IMR-90 (cell line): ENCODE measurements at regions not wholly inside any gene's neighbourhood (a gene's known extent, or its start where the extent isn't known, plus 50 kb on each side); places are given as distances from the start of the nearest gene placed in this dataset.

Experiments used
- ATAC-seq: fragments of 200-7000 bp; cut with Tn5 transposase; 2 replicates; pipeline ENCODE4 v1.9.1; 2020; ENCODE audit warnings: low read depth, mild to moderate bottlenecking, moderate library complexity
- BruUV-seq: library from RNA; stranded (reverse); fragments of 400-500 nt; replicated peaks from 2 replicates; lab custom pipeline; 2021; lab: Mats Ljungman, UMichigan
- CTCF ChIA-PET: fragments of 300-600 bp; formaldehyde crosslinking; extraction: SDS; loops from one replicate; lab custom pipeline; 2021; ENCODE audit warnings: antibody characterized with exemption; lab: Yijun Ruan, JAX
- POLR2A ChIA-PET: fragments of 300-600 bp; sonication (Branson Sonifier 250); formaldehyde crosslinking; loops from one replicate; lab custom pipeline; 2022; ENCODE audit warnings: antibody characterized with exemption; ENCODE audit not compliant: unreplicated experiment; lab: Charles Lee
- DNase-seq: peaks from one replicate; pipeline ENCODE4 v3.0.0; 2013
- H2AFZ ChIP-seq: replicated peaks from 2 replicates; pipeline ENCODE3; 2013; ENCODE audit warnings: low read length, mild to moderate bottlenecking; ENCODE audit not compliant: poor library complexity
- H2AK5ac ChIP-seq: 2 replicates; pipeline ENCODE4 v1.6.1; 2013; ENCODE audit warnings: low read depth, low read length, inconsistent platforms
- H2AK9ac ChIP-seq: replicated peaks from 2 replicates; pipeline ENCODE3; 2013; ENCODE audit warnings: mild to moderate bottlenecking, low read depth, low read length, moderate library complexity; ENCODE audit not compliant: poor library complexity
- H2BK120ac ChIP-seq: 2 replicates; pipeline ENCODE4 v1.6.1; 2013; ENCODE audit warnings: low read depth, low read length, inconsistent platforms
- H2BK15ac ChIP-seq: 3 replicates; pipeline ENCODE4 v1.6.1; 2013; ENCODE audit warnings: low read depth, low read length, inconsistent platforms
- H2BK20ac ChIP-seq: 2 replicates; pipeline ENCODE4 v1.6.1; 2013; ENCODE audit warnings: low read depth, mild to moderate bottlenecking, inconsistent platforms, low read length, moderate library complexity
- H2BK5ac ChIP-seq: 2 replicates; pipeline ENCODE4 v1.6.1; 2013; ENCODE audit warnings: mild to moderate bottlenecking, low read depth, low read length, inconsistent platforms; ENCODE audit not compliant: poor library complexity, severe bottlenecking
- H3K14ac ChIP-seq: replicated peaks from 2 replicates; pipeline ENCODE4 v1.6.1; 2013; ENCODE audit warnings: low read depth, low read length, inconsistent platforms
- H3K18ac ChIP-seq: 2 replicates; pipeline ENCODE4 v1.6.1; 2013; ENCODE audit warnings: low read depth, low read length, control low read depth
- H3K23ac ChIP-seq: 2 replicates; pipeline ENCODE4 v1.6.1; 2013; ENCODE audit warnings: low read depth, low read length, inconsistent platforms
- H3K27ac ChIP-seq: 2 replicates; pipeline ENCODE4 v1.5.1; 2013; ENCODE audit warnings: mild to moderate bottlenecking, control low read depth, low read length; ENCODE audit not compliant: insufficient read depth
- H3K27me3 ChIP-seq: 2 replicates; pipeline ENCODE4 v1.6.1; 2013; ENCODE audit warnings: low read length; ENCODE audit not compliant: control insufficient read depth, insufficient read depth
- H3K36me3 ChIP-seq: 2 replicates; pipeline ENCODE4 v1.6.1; 2013; ENCODE audit warnings: low read length, mixed read lengths; ENCODE audit not compliant: control insufficient read depth, insufficient read depth
- H3K4ac ChIP-seq: 2 replicates; pipeline ENCODE4 v1.6.1; 2013; ENCODE audit warnings: low read depth, low read length, inconsistent platforms
- H3K4me1 ChIP-seq: 2 replicates; pipeline ENCODE4 v1.6.1; 2013; ENCODE audit warnings: low read length, mixed read lengths; ENCODE audit not compliant: control insufficient read depth, insufficient read depth
- H3K4me2 ChIP-seq: 2 replicates; pipeline ENCODE4 v1.6.1; 2013; ENCODE audit warnings: low read depth, mild to moderate bottlenecking, control low read depth, low read length, moderate library complexity
- H3K4me3 ChIP-seq: 2 replicates; pipeline ENCODE4 v1.5.1; 2013; ENCODE audit warnings: low read depth, mild to moderate bottlenecking, control low read depth, low read length, moderate library complexity; ENCODE audit not compliant: insufficient read depth
- H3K56ac ChIP-seq: 2 replicates; pipeline ENCODE4 v1.6.1; 2013; ENCODE audit warnings: low read length, inconsistent platforms; ENCODE audit not compliant: insufficient read depth; ENCODE audit errors: extremely low read depth
- H3K79me1 ChIP-seq, 2 experiments: 2 replicates each; pipeline ENCODE4 v1.6.1; 2013; ENCODE audit warnings: low read length in 2 of 2, inconsistent platforms in 1 of 2, low read depth in 1 of 2
- H3K9ac ChIP-seq: 2 replicates; pipeline ENCODE4 v1.6.1; 2013; ENCODE audit warnings: low read depth, low read length, control low read depth
- H3K9me1 ChIP-seq: 2 replicates; pipeline ENCODE4 v1.6.1; 2013; ENCODE audit warnings: low read length, inconsistent platforms; ENCODE audit not compliant: insufficient read depth
- H3K9me3 ChIP-seq: 2 replicates; pipeline ENCODE4 v1.6.1; 2013; ENCODE audit warnings: low read length; ENCODE audit not compliant: control insufficient read depth, insufficient read depth
- H4K20me1 ChIP-seq: 2 replicates; pipeline ENCODE4 v1.6.1; 2013; ENCODE audit warnings: low read length, inconsistent platforms; ENCODE audit not compliant: insufficient read depth
- H4K5ac ChIP-seq: 2 replicates; pipeline ENCODE4 v1.6.1; 2013; ENCODE audit warnings: mild to moderate bottlenecking, low read depth, low read length, control low read depth
- H4K8ac ChIP-seq, 2 experiments: 2 replicates each; pipeline ENCODE4 v1.6.1; 2013; ENCODE audit warnings: low read depth in 2 of 2, low read length in 2 of 2, control low read depth in 1 of 2, inconsistent platforms in 1 of 2
- H4K91ac ChIP-seq: 2 replicates; pipeline ENCODE4 v1.6.1; 2013; ENCODE audit warnings: low read depth, low read length, inconsistent platforms; ENCODE audit not compliant: insufficient read depth
- BHLHE40 ChIP-seq: fragments of 150-350 bp; IDR thresholded peaks from 2 replicates; pipeline ENCODE4 v1.6.1; 2016; ENCODE audit warnings: mild to moderate bottlenecking, low read depth, low read length
- CHD1 ChIP-seq: IDR thresholded peaks from 2 replicates; pipeline ENCODE4 v1.6.1; 2012; ENCODE audit warnings: low read depth, low read length, improper control_type of control experiment
- ELK1 ChIP-seq: fragments of 150-350 bp; IDR thresholded peaks from 2 replicates; pipeline ENCODE4 v1.6.1; 2016; ENCODE audit warnings: low read depth, mild to moderate bottlenecking, low read length, moderate library complexity, borderline replicate concordance
- MAFK ChIP-seq: IDR thresholded peaks from 2 replicates; pipeline ENCODE4 v1.6.1; 2012; ENCODE audit warnings: low read depth, low read length, improper control_type of control experiment
- RFX5 ChIP-seq: IDR thresholded peaks from 2 replicates; pipeline ENCODE4 v1.8.0; 2012; ENCODE audit warnings: low read depth, mild to moderate bottlenecking, low read length, moderate library complexity
- SMC3 ChIP-seq: fragments of 150-350 bp; IDR thresholded peaks from 2 replicates; pipeline ENCODE4 v1.6.1; 2016; ENCODE audit warnings: low read depth, mild to moderate bottlenecking, antibody characterized with exemption, low read length, moderate library complexity
- dilution Hi-C: fragments of 300-500 bp; cut with HindIII; formaldehyde crosslinking; loops from one replicate; pipeline ENCODE4 v1.14.3; 2018; ENCODE audit warnings: low sequenced_read_pairs; ENCODE audit not compliant: unreplicated experiment
- in situ Hi-C: fragments of 300-500 bp; cut with MboI; formaldehyde crosslinking; loops from 3 replicates; pipeline ENCODE4 v1.14.3; 2019; ENCODE audit warnings: low sequenced_read_pairs, inconsistent platforms, mixed read lengths
- intact Hi-C: fragments of 100-400 bp; cut with micrococcal nuclease; formaldehyde crosslinking; loops from 2 replicates; pipeline ENCODE4 v1.10.0; 2022
- TF ChIP-seq, protein P1 (sequence below): fragments of 150-350 bp; IDR thresholded peaks from 2 replicates; pipeline ENCODE4 v1.6.1; 2017; ENCODE audit warnings: mild to moderate bottlenecking, antibody characterized with exemption, low read length, low read depth
- TF ChIP-seq, protein P2 (sequence below): conservative IDR thresholded peaks from 2 replicates; pipeline ENCODE4 v1.5.1; 2012; ENCODE audit warnings: mild to moderate bottlenecking, low read depth, low read length, improper control_type of control experiment

GRCh38 chr11:111183706-111184105 is 61.8 kb upstream of the POU2AF2 start:
- peak overlapping the region; percentile 10; the same call in 1 of the 3 replicates for H2BK15ac ChIP-seq
- peak overlapping the region; percentile 52 for H3K4ac ChIP-seq
- H3K4me2 ChIP-seq = no peak overlapping the region
- H3K79me1 ChIP-seq = no peaks in the 10 kb centered on the region
- peak overlapping the region; percentile 48; the same call in 1 of the 2 replicates for H2BK20ac ChIP-seq
- ATAC-seq (no peak), DNase-seq (peak; percentile 42)
- H4K8ac ChIP-seq = peak overlapping the region in 1 of 2 experiments; percentile 54; a peak in 2 of 4 replicates
- TF ChIP-seq SMC3 = no peak
- no peak for TF ChIP-seq CHD1
- no peak for TF ChIP-seq BHLHE40
- TF ChIP-seq RFX5 = no peak
- TF ChIP-seq MAFK = no peak
- TF ChIP-seq, protein P1, sequence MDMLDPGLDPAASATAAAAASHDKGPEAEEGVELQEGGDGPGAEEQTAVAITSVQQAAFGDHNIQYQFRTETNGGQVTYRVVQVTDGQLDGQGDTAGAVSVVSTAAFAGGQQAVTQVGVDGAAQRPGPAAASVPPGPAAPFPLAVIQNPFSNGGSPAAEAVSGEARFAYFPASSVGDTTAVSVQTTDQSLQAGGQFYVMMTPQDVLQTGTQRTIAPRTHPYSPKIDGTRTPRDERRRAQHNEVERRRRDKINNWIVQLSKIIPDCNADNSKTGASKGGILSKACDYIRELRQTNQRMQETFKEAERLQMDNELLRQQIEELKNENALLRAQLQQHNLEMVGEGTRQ = no peak
- TF ChIP-seq, protein P2, sequence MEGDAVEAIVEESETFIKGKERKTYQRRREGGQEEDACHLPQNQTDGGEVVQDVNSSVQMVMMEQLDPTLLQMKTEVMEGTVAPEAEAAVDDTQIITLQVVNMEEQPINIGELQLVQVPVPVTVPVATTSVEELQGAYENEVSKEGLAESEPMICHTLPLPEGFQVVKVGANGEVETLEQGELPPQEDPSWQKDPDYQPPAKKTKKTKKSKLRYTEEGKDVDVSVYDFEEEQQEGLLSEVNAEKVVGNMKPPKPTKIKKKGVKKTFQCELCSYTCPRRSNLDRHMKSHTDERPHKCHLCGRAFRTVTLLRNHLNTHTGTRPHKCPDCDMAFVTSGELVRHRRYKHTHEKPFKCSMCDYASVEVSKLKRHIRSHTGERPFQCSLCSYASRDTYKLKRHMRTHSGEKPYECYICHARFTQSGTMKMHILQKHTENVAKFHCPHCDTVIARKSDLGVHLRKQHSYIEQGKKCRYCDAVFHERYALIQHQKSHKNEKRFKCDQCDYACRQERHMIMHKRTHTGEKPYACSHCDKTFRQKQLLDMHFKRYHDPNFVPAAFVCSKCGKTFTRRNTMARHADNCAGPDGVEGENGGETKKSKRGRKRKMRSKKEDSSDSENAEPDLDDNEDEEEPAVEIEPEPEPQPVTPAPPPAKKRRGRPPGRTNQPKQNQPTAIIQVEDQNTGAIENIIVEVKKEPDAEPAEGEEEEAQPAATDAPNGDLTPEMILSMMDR = no peak
- TF ChIP-seq ELK1 = no peak
- no peaks in the 10 kb centered on the region for H3K9me3 ChIP-seq
- POLR2A ChIA-PET = no interaction called here
- no peak overlapping the region for H3K56ac ChIP-seq
- H3K4me1 ChIP-seq = peaks cover 10% of the 10 kb centered on the region
- no peak overlapping the region for H3K9ac ChIP-seq
- intact Hi-C loops (no loop called here), dilution Hi-C loops (no loop called here), in situ Hi-C loops (no loop called here)
- H3K14ac ChIP-seq = peak overlapping the region; percentile 65
- H3K18ac ChIP-seq = no peak overlapping the region
- BruUV-seq = no TSS peak
- CTCF ChIA-PET = interaction anchor here (0.6 kb wide), 1 partner anchor 23 kb away, joined by 3 read pairs; no protein-coding TSS in a partner anchor
- peak overlapping the region; percentile 75 for H2AFZ ChIP-seq
- no peaks in the 10 kb centered on the region for H3K27me3 ChIP-seq
- peak overlapping the region; percentile 79 for H2BK120ac ChIP-seq
- H2AK9ac ChIP-seq = no peak overlapping the region
- H3K4me3 ChIP-seq = no peak overlapping the region
- H4K5ac ChIP-seq = no peak overlapping the region; the same call in 1 of the 2 replicates
- no peak overlapping the region for H2BK5ac ChIP-seq
- H3K27ac ChIP-seq = no peak overlapping the region
- no peaks in the 10 kb centered on the region for H3K36me3 ChIP-seq
- H3K9me1 ChIP-seq = 0 out of 2 replicates have a peak, but pooled peaks cover 5% of the 10 kb centered on the region
- peak overlapping the region; percentile 26; the same call in 1 of the 2 replicates for H3K23ac ChIP-seq
- H4K91ac ChIP-seq = peak overlapping the region; percentile 39; the same call in 1 of the 2 replicates
- H2AK5ac ChIP-seq = peak overlapping the region; percentile 70; the same call in 1 of the 2 replicates
- no peaks in the 10 kb centered on the region for H4K20me1 ChIP-seq
